LHCN-M2 (cell line): ENCODE measurements at regions not wholly inside any gene's neighbourhood (a gene's known extent, or its start where the extent isn't known, plus 50 kb on each side); places are given as distances from the start of the nearest gene placed in this dataset.

ENCODE experiments used
- DNase-seq: peaks from one replicate; pipeline ENCODE4 v3.0.0-alpha.2; 2012; ENCODE audit warnings: low read depth

- DNase-seq, result no peak
Measured at GRCh38 chr12:47560415-47560814, 145.4 kb downstream of the RPAP3 start.

GRCh38 chr12:47558625-47559345 is 147.0 kb downstream of the RPAP3 start:
- no peak for DNase-seq

GRCh38 chr12:47557386-47557785 is 148.4 kb downstream of the RPAP3 start:
- DNase-seq, result no peak

- peak; percentile 29 for DNase-seq
Measured at GRCh38 chr12:47556261-47557030, 149.4 kb downstream of the RPAP3 start.

- peak; percentile 77 for DNase-seq
Measured at GRCh38 chr12:47554046-47554653, 151.7 kb downstream of the RPAP3 start.

- no peak for DNase-seq
Measured at GRCh38 chr12:47553266-47553665, 152.6 kb downstream of the RPAP3 start.

GRCh38 chr12:47551426-47551851 is 154.4 kb downstream of the RPAP3 start:
- DNase-seq, result peak; percentile 78

GRCh38 chr12:47549258-47549657 is 156.6 kb downstream of the RPAP3 start:
- DNase-seq, result no peak

- DNase-seq, result no peak
Measured at GRCh38 chr12:47548401-47548800, 157.4 kb downstream of the RPAP3 start.

GRCh38 chr12:47547077-47547476 is 158.8 kb downstream of the RPAP3 start:
- DNase-seq, result peak; percentile 54

- DNase-seq, result peak; percentile 20
Measured at GRCh38 chr12:47545938-47546609, 159.8 kb downstream of the RPAP3 start.

GRCh38 chr12:47534695-47535094 is 171.1 kb downstream of the RPAP3 start:
- DNase-seq, result peak; percentile 23

- no peak for DNase-seq
Measured at GRCh38 chr12:47530050-47530449, 175.8 kb downstream of the RPAP3 start.

- no peak for DNase-seq
Measured at GRCh38 chr12:47527816-47528215, 178.0 kb downstream of the RPAP3 start.

- DNase-seq, result no peak
Measured at GRCh38 chr12:47520029-47520428, 185.8 kb downstream of the RPAP3 start.

- DNase-seq, result no peak
Measured at GRCh38 chr12:47517122-47517521, 188.7 kb downstream of the RPAP3 start.

GRCh38 chr12:47509398-47509851 is 196.4 kb downstream of the RPAP3 start:
- no peak for DNase-seq

- no peak for DNase-seq
Measured at GRCh38 chr12:47507221-47507620, 198.6 kb downstream of the RPAP3 start.

- peak; percentile 25 for DNase-seq
Measured at GRCh38 chr12:47504775-47505446, 200.9 kb downstream of the RPAP3 start.

GRCh38 chr12:47493801-47494200 is 212.0 kb downstream of the RPAP3 start:
- DNase-seq, result no peak
